ENCODE measurements at regions not wholly inside any gene's neighbourhood (a gene's known extent, or its start where the extent isn't known, plus 50 kb on each side); places are given as distances from the start of the nearest gene placed in this dataset.
"Not testable (repeated sequence)": the region's sequence is repeated elsewhere in the genome, so short reads cannot be mapped to it uniquely, and the experiment has no call there.

- no peak for DNase-seq (ENCODE audit: low read depth, low spot score)
Observed at GRCh38 chr4:186958726-186959350, 235.2 kb upstream of the FAT1 start.

DNA sequence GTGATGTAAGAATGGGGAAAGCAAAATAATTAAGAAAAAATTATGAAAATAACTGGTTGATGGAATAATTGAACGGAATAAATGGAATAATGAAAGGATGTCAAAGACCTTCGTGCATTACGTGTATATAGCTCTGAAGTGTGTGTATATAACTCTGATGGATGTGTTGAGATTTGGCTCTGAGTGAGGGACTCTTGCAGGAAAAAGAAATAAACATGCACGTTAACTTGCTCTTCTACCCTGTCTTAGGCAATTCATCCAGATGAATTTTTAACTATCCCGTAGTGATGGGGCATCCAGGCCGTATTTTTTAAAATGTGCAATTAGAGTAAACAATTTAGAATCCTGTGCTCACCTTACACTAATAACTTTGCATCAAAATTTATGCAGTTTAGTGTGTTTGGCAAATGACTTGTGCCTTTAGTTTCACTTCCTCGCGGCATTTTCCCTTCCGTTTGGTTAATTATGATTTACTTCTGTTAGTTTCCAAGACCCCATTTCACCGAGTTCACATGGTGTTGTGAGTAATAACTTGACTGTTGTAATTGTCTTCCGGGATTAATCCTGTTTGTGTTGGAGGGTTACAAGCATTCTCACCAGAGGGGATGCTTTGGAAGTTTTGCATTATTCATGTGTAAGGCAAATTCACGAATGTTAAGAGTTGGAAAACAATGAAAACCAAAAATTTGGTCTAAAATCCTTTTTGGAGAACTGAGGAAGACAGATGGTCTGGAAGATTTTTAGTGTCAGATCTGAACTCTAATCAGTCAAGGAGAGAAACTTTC lies 256.5 kb upstream of the FAT1 start:
- DNase-seq (ENCODE audit: low read depth, low spot score) = no peak

DNA sequence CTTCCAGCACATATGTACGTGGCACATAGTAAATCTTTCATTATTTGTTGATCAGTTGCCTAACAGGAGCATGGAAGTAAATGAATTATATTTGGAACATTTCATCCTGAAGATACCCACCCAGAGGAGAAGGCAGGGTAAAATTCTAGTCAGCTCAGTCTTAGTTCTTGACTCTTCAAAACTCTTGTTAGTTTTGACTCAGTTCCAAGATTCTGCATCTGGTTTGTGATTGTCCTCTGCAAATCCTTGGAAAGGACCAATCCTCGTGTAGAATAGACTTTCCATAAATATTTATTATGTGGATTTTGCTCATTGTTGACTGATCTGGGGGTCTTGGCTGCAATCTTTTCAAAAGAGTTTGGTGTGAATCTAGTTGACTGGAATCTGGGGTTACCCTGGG lies 257.5 kb upstream of the FAT1 start:
- peak; percentile 18 for DNase-seq (ENCODE audit: low read depth, low spot score)

DNA sequence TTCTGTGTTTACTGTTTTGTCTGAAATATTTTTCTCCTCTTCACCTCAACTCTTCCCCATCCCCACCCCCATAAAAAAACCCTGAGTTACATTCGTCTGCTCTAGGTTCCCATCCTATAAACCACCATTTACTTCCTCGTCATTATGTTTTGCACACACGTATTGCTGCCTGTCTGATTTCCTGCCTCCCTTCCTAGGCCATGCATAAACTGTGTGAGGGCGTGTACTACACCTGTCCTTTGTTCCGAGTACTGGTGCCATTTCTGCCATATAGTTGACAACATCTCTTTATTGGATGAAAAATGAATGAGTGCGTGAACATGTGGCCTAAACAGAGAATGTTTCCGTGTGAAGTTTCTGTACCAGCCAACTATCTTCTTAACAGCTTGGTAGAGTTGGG lies 258.5 kb upstream of the FAT1 start:
- no peak for DNase-seq (ENCODE audit: low read depth, low spot score)

GRCh38 chr4:186984105-186984644 lies 260.5 kb upstream of the FAT1 start:
- no peak for DNase-seq (ENCODE audit: low read depth, low spot score)

DNA sequence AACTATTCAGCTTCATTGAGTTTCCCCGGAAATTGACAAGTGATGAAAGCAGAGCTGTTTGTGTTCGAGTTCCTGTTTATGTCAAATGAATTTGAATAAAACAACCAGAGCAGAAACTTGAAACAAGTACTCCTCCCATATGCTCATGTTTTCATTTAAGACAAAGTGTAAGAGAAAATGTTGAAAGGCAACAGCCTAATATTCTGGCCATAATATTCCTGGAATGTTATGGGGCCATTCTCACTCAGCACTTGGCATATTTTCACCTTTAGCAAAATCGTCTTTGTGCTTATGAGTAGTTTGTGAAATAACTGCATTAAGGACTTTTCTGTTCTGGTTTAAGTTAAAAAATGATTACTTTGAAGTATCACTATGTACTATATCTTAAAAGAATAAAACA lies 276.0 kb upstream of the FAT1 start:
- DNase-seq (ENCODE audit: low read depth, low spot score) = no peak

GRCh38 chr4:187000281-187000680 lies 276.6 kb upstream of the FAT1 start:
- no peak for DNase-seq (ENCODE audit: low read depth, low spot score)

- DNase-seq (ENCODE audit: low read depth, low spot score) = not testable (repeated sequence)
Observed at GRCh38 chr4:187002133-187002532, 278.5 kb upstream of the FAT1 start.

DNA sequence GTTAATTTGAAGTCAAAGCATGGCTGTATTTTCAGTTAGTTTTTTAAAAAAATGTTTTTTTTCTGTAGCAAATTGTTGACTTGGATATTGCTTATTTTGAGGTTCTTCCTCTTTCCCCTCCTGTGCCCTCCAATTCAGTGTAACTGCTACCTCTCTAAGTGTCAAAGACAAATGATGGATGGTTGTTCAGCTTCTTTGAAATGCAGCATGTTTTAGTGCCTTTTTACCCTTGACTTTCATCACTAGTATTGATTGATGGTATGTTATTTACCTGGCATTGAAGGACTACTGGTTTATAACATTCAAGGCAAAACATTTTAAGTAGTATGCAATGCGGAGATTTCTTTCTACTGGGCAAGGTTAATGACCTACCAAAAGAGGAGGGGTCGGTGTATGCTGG lies 281.0 kb upstream of the FAT1 start:
- DNase-seq (ENCODE audit: low read depth, low spot score) = no peak

DNA sequence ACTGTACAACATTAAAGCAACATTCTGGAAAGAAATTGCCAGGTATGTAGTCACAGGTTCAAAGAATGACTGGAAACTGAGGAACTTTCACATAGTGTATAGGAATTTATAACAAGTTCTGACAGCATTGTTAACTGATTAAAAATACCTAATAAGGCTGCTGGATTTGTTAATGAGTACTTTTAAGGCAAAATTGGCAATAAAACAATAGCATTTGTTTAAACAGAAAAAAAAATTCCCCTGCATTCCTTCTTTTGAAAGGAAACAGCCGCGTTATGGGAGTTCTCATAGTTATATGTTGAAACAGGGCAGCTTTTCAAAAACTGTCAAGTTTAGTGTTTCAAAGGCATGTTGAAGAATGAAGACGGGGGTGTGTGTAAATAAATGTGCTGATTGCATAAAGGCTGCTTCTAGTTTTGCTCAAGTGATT lies 282.5 kb upstream of the FAT1 start:
- DNase-seq (ENCODE audit: low read depth, low spot score) = no peak

DNA sequence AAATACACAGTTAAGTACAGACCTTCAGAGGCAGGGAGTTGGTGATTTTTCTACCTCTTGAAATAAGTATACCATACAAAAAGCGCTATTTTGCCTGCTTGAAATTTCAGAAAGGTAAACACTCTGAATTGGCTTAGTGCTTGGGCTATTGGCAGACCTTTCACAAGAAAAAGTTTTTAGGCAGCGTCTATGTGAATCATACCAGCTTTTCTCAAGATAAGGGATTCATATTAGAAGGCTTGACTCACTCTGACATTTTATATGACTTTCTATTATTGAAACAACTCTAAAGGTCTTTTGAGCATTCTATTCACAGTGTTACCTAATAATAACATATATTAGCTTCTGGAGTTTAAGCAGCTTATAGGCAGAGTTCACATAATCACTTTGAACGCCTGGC lies 286.4 kb upstream of the FAT1 start:
- no peak for DNase-seq (ENCODE audit: low read depth, low spot score)

DNA sequence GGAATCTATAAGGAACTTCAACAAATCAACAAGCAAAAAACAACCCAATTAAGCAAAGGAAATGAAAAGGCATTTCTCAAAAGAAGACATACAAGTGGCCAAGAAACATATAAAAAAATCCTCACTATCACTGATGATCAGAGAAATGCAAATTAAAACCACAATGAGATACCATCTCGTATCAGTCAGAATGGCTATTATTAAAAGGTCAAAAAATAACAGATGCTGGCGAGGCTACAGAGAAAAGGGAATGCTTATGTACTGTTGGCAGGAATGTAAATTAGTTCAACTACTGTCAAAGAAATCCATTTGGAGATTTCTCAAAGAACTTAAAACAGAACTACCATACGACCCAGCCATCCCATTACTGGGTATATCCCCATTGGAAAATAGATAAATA lies 292.4 kb upstream of the FAT1 start:
- DNase-seq (ENCODE audit: low read depth, low spot score) = no peak

GRCh38 chr4:187017147-187017546 lies 293.5 kb upstream of the FAT1 start:
- DNase-seq (ENCODE audit: low read depth, low spot score) = no peak

DNA sequence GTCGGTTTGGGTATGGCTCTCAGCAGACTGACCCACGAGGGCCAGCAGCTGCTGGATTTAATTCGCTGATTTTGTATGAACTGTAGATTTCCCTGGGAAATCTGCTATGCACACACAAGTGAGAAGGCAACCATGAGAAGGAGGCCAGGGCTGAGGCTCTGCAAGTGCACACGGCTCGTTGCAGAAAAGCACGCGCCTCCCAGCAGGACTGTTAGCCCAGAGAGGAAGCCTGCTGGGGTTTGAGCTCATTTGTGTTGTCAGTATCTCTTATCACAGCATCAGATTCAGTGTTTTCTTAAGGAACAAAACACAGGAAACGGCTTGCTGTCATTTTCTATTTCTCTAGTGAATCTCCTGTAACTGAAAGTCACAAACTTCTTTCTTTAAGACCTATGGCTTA lies 296.2 kb upstream of the FAT1 start:
- DNase-seq (ENCODE audit: low read depth, low spot score) = peak; percentile 23

GRCh38 chr4:187020676-187021075 lies 297.0 kb upstream of the FAT1 start:
- no peak for DNase-seq (ENCODE audit: low read depth, low spot score)

DNA sequence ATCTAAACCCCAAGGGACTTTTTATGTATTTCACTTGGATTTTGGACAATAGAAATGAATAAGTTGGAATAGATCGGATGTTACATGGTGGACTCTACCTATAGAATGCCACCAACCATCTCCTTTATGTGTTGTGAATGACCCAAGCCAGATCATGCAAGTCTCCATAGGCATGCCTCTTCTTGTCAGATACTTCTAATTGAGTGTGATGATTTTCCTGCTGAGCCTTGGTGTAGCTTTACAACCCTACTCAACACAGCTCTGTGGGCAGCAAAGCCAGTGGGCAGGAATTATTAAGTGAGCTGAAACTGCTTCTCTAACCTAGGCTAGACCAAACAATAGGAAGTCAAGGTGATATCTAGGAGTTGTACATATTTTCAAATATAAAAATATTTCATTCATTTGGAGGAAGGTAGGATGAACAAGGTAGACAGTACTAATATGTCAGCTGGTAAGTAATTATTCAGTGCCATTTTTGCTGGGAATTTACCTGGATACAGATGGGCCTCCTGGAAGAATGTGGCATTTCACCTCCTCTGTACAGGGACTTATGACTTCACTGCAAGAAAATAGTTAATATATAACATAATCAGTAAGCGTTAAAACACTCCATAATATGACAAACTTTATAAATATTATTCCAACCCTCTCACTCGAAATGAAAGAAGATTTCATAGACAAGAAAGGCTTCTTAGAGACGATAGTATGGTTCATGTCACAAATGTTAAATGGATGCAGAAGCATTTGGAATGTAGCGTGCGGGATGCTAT lies 298.0 kb upstream of the FAT1 start:
- DNase-seq (ENCODE audit: low read depth, low spot score) = no peak

DNA sequence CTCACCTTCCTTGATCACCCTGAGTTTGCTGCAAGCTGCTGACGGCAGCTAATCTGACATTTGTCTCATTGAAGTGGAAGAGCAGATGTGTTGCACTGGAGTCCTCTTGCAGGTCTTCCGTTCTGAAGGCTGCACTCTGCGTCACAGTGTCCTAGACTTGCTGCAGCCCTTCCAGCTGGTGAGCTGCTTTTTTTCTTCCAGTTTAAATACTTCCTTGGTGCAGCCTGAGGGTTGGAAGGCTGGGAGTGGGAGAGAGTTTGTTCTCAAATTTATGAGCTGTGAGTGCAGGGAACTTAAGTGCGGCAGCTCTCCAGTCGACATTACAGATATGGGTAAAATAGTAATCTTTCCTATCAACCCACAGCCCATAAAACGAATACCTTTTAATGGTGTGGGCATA lies 303.6 kb upstream of the FAT1 start:
- no peak for DNase-seq (ENCODE audit: low read depth, low spot score)

DNA sequence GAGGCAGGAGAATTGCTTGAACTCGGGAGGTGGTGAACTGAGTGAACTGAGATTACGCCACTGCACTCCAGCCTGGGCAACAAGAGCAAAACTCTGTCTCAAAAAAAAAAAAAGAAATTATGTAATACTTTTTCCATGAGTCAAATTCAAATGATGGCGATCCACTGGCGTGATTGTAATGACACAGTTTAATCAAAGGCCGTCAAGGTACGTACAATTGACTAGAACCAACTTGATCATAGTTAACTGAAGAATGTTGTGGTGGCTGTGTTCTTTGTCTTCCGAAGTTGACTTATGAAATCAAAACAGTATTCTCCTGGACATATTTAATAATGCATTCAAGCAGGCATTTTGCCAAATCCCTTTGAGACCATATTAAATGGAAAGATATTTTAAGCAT lies 318.6 kb upstream of the FAT1 start:
- no peak for DNase-seq (ENCODE audit: low read depth, low spot score)

DNA sequence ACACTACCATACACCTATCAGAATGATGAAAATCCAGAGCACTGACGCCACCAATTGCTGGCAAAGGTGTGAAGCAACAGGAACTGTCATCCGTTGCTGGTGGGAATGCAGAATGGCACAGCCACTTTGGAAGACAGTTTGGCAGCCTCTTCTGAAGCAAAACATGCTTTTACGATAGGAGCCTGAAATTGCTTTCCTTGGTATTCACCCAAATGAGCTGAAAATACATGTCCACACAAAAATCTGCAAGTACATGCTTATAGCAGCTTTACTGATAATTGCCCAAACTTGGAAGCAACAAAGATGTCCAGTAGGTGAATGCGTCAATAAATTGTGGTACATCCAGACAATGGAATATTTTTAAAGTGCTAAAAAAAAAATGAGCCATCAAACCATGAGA lies 322.8 kb upstream of the FAT1 start:
- no peak for DNase-seq (ENCODE audit: low read depth, low spot score)

GRCh38 chr4:187059021-187059420 lies 335.4 kb upstream of the FAT1 start:
- DNase-seq (ENCODE audit: low read depth, low spot score) = no peak

- no peak for DNase-seq (ENCODE audit: low read depth, low spot score)
Observed at GRCh38 chr4:187059895-187060294, 336.2 kb upstream of the FAT1 start.

GRCh38 chr4:187060551-187060950 lies 336.9 kb upstream of the FAT1 start:
- DNase-seq (ENCODE audit: low read depth, low spot score) = no peak
